Breast epithelium (tissue), 4 donors: ENCODE measurements at regions not wholly inside any gene's neighbourhood (a gene's known extent, or its start where the extent isn't known, plus 50 kb on each side); places are given as distances from the start of the nearest gene placed in this dataset.
"Not testable (repeated sequence)": the region's sequence is repeated elsewhere in the genome, so short reads cannot be mapped to it uniquely, and the experiment has no call there.

Experiments used
- DNase-seq, 2 donors: peaks; one replicate each; pipeline ENCODE4 v3.0.0-alpha.2; 2019; ENCODE audit warnings: low spot score in 2 of 2
- H3K27ac ChIP-seq, 2 donors: fragments of 200-600 bp; sonication (generic) in 1 of 2; one replicate each; pipeline ENCODE4 v1.5.1; 2016 to 2019; ENCODE audit warnings: mild to moderate bottlenecking in 1 of 2
- H3K27me3 ChIP-seq, 2 donors: fragments of 200-600 bp; sonication (generic) in 1 of 2; one replicate each; pipeline versions ENCODE4 v1.5.1 to v1.6.0; 2017 to 2019; ENCODE audit warnings: control low read depth in 1 of 2, mild to moderate bottlenecking in 1 of 2
- H3K36me3 ChIP-seq: fragments of 200-600 bp; one replicate; pipeline ENCODE4 v1.5.1; 2019
- H3K4me1 ChIP-seq, 2 donors: fragments of 200-600 bp; sonication (generic); one replicate each; pipeline ENCODE4 v1.5.1; 2016 to 2019; ENCODE audit warnings: control low read depth in 1 of 2
- H3K4me3 ChIP-seq, 3 donors: fragments of 200-600 bp; sonication (generic); 1 replicate in 2 of 3; 2 replicates in 1 of 3; pipeline ENCODE4 v1.5.1; 2016 to 2019; ENCODE audit warnings: mild to moderate bottlenecking in 3 of 3, moderate library complexity in 2 of 3
- H3K9me3 ChIP-seq, 2 donors: fragments of 200-600 bp; sonication (generic) in 1 of 2; one replicate each; pipeline ENCODE4 v1.5.1; 2016 to 2019; ENCODE audit warnings: control low read depth in 1 of 2
- POLR2A ChIP-seq: fragments of 450-650 bp; IDR thresholded peaks from one replicate; pipeline ENCODE4 v1.6.1; 2016; ENCODE audit warnings: antibody characterized with exemption, mild to moderate bottlenecking, moderate library complexity
- POLR2AphosphoS5 ChIP-seq, 3 donors: sonication (generic); formaldehyde crosslinking; IDR thresholded peaks; one replicate each; pipeline ENCODE4 v1.6.1; 2017; ENCODE audit warnings: antibody characterized with exemption in 3 of 3
- intact Hi-C: fragments of 100-400 bp; cut with DNase I; formaldehyde crosslinking; loops from one replicate; pipeline ENCODE4 v1.15.1; 2023; ENCODE audit warnings: low total_unique reads
- TF ChIP-seq, protein P1 (sequence below), 3 donors: fragments of 450-650 bp; IDR thresholded peaks; one replicate each; pipeline ENCODE4 v1.5.1; 2016 to 2017; ENCODE audit warnings: antibody characterized with exemption in 3 of 3, mild to moderate bottlenecking in 3 of 3, moderate library complexity in 3 of 3

DNA sequence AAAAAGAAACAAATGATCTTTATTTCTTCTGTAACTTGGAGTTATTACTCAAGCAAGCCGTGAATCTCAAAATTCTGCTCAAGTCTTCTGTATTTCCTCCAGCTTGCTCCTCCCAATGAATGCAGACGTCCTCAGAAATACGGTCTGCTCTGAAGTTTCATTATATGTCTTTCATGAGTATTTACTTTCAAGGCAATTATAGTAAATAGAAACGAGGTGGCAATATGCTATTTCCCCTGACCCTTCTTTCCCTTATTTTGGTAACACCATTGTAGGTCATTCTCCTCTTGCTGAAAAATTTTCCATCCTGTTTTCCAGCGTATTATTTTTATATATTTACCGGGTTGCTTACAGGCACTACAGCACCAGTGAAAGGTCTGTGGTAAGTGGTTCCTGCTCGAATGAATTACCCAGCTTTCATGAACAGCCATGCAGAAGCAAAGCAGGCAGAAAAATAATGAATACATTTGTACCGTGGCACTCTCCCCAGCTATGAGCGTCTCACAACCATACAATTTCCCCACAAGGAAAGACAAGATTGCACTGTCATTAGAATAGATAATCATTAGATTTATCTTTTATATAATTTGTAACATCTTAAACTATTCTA, 350.9 kb upstream of the PKN2 start:
- H3K36me3 ChIP-seq: no peaks in the 10 kb centered on the region
- TF ChIP-seq, protein P1, sequence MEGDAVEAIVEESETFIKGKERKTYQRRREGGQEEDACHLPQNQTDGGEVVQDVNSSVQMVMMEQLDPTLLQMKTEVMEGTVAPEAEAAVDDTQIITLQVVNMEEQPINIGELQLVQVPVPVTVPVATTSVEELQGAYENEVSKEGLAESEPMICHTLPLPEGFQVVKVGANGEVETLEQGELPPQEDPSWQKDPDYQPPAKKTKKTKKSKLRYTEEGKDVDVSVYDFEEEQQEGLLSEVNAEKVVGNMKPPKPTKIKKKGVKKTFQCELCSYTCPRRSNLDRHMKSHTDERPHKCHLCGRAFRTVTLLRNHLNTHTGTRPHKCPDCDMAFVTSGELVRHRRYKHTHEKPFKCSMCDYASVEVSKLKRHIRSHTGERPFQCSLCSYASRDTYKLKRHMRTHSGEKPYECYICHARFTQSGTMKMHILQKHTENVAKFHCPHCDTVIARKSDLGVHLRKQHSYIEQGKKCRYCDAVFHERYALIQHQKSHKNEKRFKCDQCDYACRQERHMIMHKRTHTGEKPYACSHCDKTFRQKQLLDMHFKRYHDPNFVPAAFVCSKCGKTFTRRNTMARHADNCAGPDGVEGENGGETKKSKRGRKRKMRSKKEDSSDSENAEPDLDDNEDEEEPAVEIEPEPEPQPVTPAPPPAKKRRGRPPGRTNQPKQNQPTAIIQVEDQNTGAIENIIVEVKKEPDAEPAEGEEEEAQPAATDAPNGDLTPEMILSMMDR (IDR thresholded peaks at IDR 0.05): no peak
- no peak for TF ChIP-seq POLR2A
- no peak for TF ChIP-seq POLR2AphosphoS5 (IDR thresholded peaks at IDR 0.05)
- no peak overlapping the region for H3K27ac ChIP-seq

DNA sequence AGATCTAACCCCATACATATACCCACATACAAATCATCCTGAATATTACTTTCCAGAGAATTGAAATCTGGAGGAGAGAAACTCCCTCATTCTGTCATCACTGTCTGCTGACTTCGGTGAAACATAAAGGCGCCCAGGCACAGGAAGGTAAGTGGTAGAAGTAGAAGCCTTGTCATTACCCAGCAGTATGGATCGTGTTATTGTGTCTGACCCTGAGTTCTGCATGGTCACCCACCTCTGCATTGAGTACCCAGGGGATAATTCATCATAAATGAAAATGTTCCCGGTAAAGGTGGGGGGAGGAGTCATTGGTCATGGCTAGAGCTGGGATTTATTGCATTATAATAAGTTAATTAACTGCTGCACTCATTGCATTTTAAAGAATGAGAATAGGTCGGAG, 342.6 kb upstream of the PKN2 start:
- intact Hi-C loops: no loop called here
- Histone ChIP-seq H3K27ac (no peak overlapping the region), H3K36me3 (no peaks in the 10 kb centered on the region), H3K27me3 (no peaks in the 10 kb centered on the region), H3K4me1 (no peaks in the 10 kb centered on the region), H3K9me3 (no peaks in the 10 kb centered on the region), H3K4me3 (no peak overlapping the region)
- DNase-seq: no peak
- TF ChIP-seq POLR2AphosphoS5 (IDR thresholded peaks at IDR 0.05) (no peak), POLR2A (no peak)
- TF ChIP-seq, protein P1 (IDR thresholded peaks at IDR 0.05): no peak

More for the DNA sequence above, 350.9 kb upstream of the PKN2 start:
- H3K4me1 ChIP-seq: no peaks in the 10 kb centered on the region
- intact Hi-C loops: no loop called here
- no peak for DNase-seq
- no peaks in the 10 kb centered on the region for H3K9me3 ChIP-seq
- H3K4me3 ChIP-seq: no peak overlapping the region
- H3K27me3 ChIP-seq: no peaks in the 10 kb centered on the region

DNA sequence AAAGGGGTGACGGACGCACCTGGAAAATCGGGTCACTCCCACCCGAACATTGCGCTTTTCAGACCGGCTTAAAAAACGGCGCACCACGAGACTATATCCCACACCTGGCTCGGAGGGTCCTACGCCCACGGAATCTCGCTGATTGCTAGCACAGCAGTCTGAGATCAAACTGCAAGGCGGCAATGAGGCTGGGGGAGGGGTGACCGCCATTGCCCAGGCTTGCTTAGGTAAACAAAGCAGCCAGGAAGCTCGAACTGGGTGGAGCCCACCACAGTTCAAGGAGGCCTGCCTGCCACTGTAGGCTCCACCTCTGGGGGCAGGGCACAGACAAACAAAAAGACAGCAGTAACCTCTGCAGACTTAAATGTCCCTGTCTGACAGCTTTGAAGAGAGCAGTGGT, 342.0 kb upstream of the PKN2 start:
- DNase-seq, H3K27ac ChIP-seq, H3K4me3 ChIP-seq, intact Hi-C loops, H3K4me1 ChIP-seq, H3K27me3 ChIP-seq, H3K9me3 ChIP-seq, H3K36me3 ChIP-seq: not testable (repeated sequence)

DNA sequence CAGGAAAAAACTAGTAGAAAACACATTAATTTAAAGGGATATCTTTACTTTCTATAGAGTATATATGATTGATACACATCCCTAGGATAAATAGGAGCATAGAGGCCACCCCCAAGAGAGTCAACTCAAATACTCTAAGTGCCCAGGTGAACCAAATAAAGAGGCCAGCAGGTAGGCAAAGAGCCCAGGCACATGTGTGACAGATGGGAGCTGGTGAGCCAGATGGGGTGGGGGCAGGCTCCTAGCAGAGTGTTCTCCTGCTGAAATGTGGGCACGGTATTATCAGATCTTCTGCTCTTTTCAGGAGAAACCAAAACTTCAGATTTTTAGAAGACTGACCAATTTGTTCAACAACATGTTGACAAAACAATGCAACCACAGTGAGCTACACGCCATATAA, 333.4 kb upstream of the PKN2 start:
- Histone ChIP-seq H3K36me3 (no peaks in the 10 kb centered on the region), H3K9me3 (no peaks in the 10 kb centered on the region), H3K27ac (no peak overlapping the region), H3K4me3 (no peak overlapping the region), H3K27me3 (no peaks in the 10 kb centered on the region), H3K4me1 (no peaks in the 10 kb centered on the region)
- intact Hi-C loops: no loop called here
- DNase-seq: no peak
- TF ChIP-seq, protein P1 (IDR thresholded peaks at IDR 0.05): no peak
- TF ChIP-seq POLR2A (no peak), POLR2AphosphoS5 (IDR thresholded peaks at IDR 0.05) (no peak)

DNA sequence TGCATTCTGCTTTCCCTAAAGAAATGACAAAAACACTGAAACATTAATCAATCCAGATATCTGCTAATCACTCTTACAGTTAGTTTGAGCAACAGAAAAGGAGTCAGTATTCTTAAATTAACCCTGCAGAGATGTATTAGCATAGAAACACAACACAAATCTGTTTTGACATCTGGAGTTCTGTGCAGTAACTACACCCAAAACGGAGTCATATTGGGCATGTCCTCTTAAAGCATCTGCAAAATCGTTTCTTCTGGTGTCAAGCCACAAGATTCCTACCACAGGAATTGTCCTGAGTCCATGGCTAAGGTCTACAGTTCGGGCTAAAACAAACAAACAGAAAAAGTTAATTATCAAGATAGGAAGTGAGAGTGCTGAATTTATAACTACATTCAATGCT, 332.1 kb upstream of the PKN2 start:
- no peak for DNase-seq
- no peak for TF ChIP-seq POLR2A
- no peak for TF ChIP-seq POLR2AphosphoS5 (IDR thresholded peaks at IDR 0.05)
- TF ChIP-seq, protein P1 (IDR thresholded peaks at IDR 0.05): no peak
- intact Hi-C loops: no loop called here
- Histone ChIP-seq H3K36me3 (no peaks in the 10 kb centered on the region), H3K9me3 (no peaks in the 10 kb centered on the region), H3K27ac (no peak overlapping the region), H3K27me3 (no peaks in the 10 kb centered on the region), H3K4me1 (no peaks in the 10 kb centered on the region), H3K4me3 (no peak overlapping the region)

DNA sequence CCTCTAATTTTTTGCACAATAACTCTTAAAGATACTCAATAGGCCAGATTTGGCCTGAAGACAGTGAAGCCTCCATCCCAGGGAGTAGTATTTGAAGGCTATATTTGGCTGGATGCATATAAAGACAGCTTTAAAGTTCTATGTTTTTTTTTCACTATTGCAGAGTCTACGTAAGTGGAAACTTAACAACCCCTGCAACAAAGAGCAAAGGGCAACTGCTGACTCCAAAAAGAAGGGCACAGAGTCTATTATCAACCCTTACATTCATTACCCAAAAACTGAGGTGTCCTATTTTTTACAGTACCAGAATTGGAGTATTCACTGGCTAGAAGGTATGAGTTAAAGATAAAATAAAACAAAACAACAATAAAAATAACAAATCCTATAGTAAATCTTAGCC, 329.8 kb upstream of the PKN2 start:
- DNase-seq: no peak

More for the DNA sequence above, 329.8 kb upstream of the PKN2 start:
- Histone ChIP-seq H3K27ac (no peak overlapping the region), H3K36me3 (no peaks in the 10 kb centered on the region), H3K9me3 (no peaks in the 10 kb centered on the region), H3K4me3 (no peak overlapping the region), H3K27me3 (no peaks in the 10 kb centered on the region), H3K4me1 (no peaks in the 10 kb centered on the region)
- intact Hi-C loops: no loop called here
- no peak for TF ChIP-seq POLR2AphosphoS5 (IDR thresholded peaks at IDR 0.05)
- TF ChIP-seq, protein P1 (IDR thresholded peaks at IDR 0.05): no peak
- TF ChIP-seq POLR2A: no peak
